Kidney epithelial cell (primary cell): ENCODE measurements at regions not wholly inside any gene's neighbourhood (a gene's known extent, or its start where the extent isn't known, plus 50 kb on each side); places are given as distances from the start of the nearest gene placed in this dataset.

Source experiments
- DNase-seq: peaks from one replicate; pipeline ENCODE4 v3.0.0-alpha.2; 2010; ENCODE audit warnings: low read depth
- H3K27me3 ChIP-seq: 2 replicates; pipeline ENCODE4 v1.6.0; 2011; ENCODE audit warnings: low read length; ENCODE audit not compliant: control insufficient read depth, insufficient read depth
- H3K36me3 ChIP-seq: 2 replicates; pipeline ENCODE4 v1.5.1; 2011; ENCODE audit warnings: low read length; ENCODE audit not compliant: control insufficient read depth, insufficient read depth
- H3K4me3 ChIP-seq: 2 replicates; pipeline ENCODE4 v1.5.1; 2011; ENCODE audit warnings: low read depth, mild to moderate bottlenecking, control low read depth, low read length
- CTCF ChIP-seq: IDR thresholded peaks from 2 replicates; pipeline ENCODE4 v1.5.1; 2011; ENCODE audit warnings: mild to moderate bottlenecking, moderate library complexity, low read length, control low read depth, inconsistent platforms; ENCODE audit not compliant: insufficient read depth, poor library complexity, severe bottlenecking

DNA sequence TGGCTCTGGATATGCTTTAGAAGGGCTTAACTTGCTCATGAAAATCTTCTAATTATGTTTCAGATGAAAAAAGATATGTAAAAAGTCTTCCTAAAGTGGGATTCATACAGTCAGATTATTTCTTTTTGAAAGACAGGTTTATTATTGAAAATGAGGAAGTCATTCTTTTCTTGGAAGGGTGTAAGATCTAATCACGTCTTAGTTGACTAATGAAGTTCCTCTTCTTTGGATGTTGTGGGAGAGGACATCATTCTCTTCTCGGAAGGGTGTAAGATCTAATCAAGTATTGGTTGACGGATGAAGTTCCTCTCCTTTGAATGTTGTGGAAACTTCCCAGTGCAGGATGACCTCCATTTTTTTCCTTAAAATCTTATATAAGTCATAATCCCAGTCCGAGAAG, 74.9 kb downstream of the ALG10 start:
- DNase-seq = no peak
- Histone ChIP-seq H3K27me3 (no peaks in the 10 kb centered on the region), H3K36me3 (no peaks in the 10 kb centered on the region), H3K4me3 (no peak overlapping the region)
- TF ChIP-seq CTCF = no peak

GRCh38 chr12:34105392-34105933, 83.2 kb downstream of the ALG10 start:
- no peak for DNase-seq

GRCh38 chr12:34106172-34106571, 83.9 kb downstream of the ALG10 start:
- H3K36me3 ChIP-seq = no peaks in the 10 kb centered on the region
- peaks cover 9% of the 10 kb centered on the region for H3K27me3 ChIP-seq
- TF ChIP-seq CTCF = no peak
- no peak for DNase-seq
- H3K4me3 ChIP-seq = no peak overlapping the region

More at GRCh38 chr12:34105392-34105933, 83.2 kb downstream of the ALG10 start:
- H3K36me3 ChIP-seq = no peaks in the 10 kb centered on the region
- H3K4me3 ChIP-seq = no peak overlapping the region
- peaks cover 9% of the 10 kb centered on the region for H3K27me3 ChIP-seq
- no peak for TF ChIP-seq CTCF

- no peak for TF ChIP-seq CTCF
- DNase-seq = no peak
- H3K4me3 ChIP-seq = no peak overlapping the region
- H3K27me3 ChIP-seq = peaks cover 9% of the 10 kb centered on the region
- no peaks in the 10 kb centered on the region for H3K36me3 ChIP-seq
These were observed 84.7 kb downstream of the ALG10 start for GRCh38 chr12:34107016-34107415.

GRCh38 chr12:34107781-34108404, 85.6 kb downstream of the ALG10 start:
- H3K36me3 ChIP-seq = no peaks in the 10 kb centered on the region
- no peak for TF ChIP-seq CTCF
- H3K27me3 ChIP-seq = peaks cover 9% of the 10 kb centered on the region
- no peak overlapping the region for H3K4me3 ChIP-seq
- DNase-seq = no peak

GRCh38 chr12:34108405-34108803, 86.1 kb downstream of the ALG10 start:
- peaks cover 9% of the 10 kb centered on the region for H3K27me3 ChIP-seq
- DNase-seq = no peak
- H3K4me3 ChIP-seq = no peak overlapping the region
- no peaks in the 10 kb centered on the region for H3K36me3 ChIP-seq
- TF ChIP-seq CTCF = no peak
